GM18861 (cell line): ENCODE measurements at regions not wholly inside any gene's neighbourhood (a gene's known extent, or its start where the extent isn't known, plus 50 kb on each side); places are given as distances from the start of the nearest gene placed in this dataset.
"Not testable (repeated sequence)": the region's sequence is repeated elsewhere in the genome, so short reads cannot be mapped to it uniquely, and the experiment has no call there.

Experiments
- ATAC-seq: cut with Tn5 transposase; IDR thresholded peaks from one replicate; pipeline ENCODE4 v1.9.1; 2021; ENCODE audit not compliant: unreplicated experiment

GRCh38 chr7:66535414-66536329 lies 93.0 kb upstream of the KCTD7 start:
- no peak for ATAC-seq

- ATAC-seq: no peak
Observed at GRCh38 chr7:66537380-66537779, 91.3 kb upstream of the KCTD7 start.

GRCh38 chr7:66537876-66538275 lies 90.8 kb upstream of the KCTD7 start:
- ATAC-seq: no peak

- no peak for ATAC-seq
Observed at GRCh38 chr7:66539264-66539623, 89.4 kb upstream of the KCTD7 start.

- no peak for ATAC-seq
Observed at GRCh38 chr7:66539902-66540375, 88.7 kb upstream of the KCTD7 start.

GRCh38 chr7:66542049-66542448 lies 86.6 kb upstream of the KCTD7 start:
- ATAC-seq: no peak

- ATAC-seq: no peak
Observed at GRCh38 chr7:66542528-66543269, 86.0 kb upstream of the KCTD7 start.

- no peak for ATAC-seq
Observed at GRCh38 chr7:66549466-66549865, 79.2 kb upstream of the KCTD7 start.

- no peak for ATAC-seq
Observed at GRCh38 chr7:66553001-66553400, 75.7 kb upstream of the KCTD7 start.

GRCh38 chr7:66553675-66554074 lies 75.0 kb upstream of the KCTD7 start:
- ATAC-seq: not testable (repeated sequence)

- ATAC-seq: not testable (repeated sequence)
Observed at GRCh38 chr7:66554291-66554690, 74.4 kb upstream of the KCTD7 start.

- not testable (repeated sequence) for ATAC-seq
Observed at GRCh38 chr7:66554842-66555430, 73.7 kb upstream of the KCTD7 start.

GRCh38 chr7:66556177-66556548 lies 72.5 kb upstream of the KCTD7 start:
- no peak for ATAC-seq

GRCh38 chr7:66556549-66557213 lies 72.0 kb upstream of the KCTD7 start:
- no peak for ATAC-seq

- ATAC-seq: no peak
Observed at GRCh38 chr7:66557214-66558200, 71.2 kb upstream of the KCTD7 start.

GRCh38 chr7:66558201-66558641 lies 70.5 kb upstream of the KCTD7 start:
- ATAC-seq: no peak

- no peak for ATAC-seq
Observed at GRCh38 chr7:66558660-66559465, 69.8 kb upstream of the KCTD7 start.

GRCh38 chr7:66564045-66564444 lies 64.6 kb upstream of the KCTD7 start:
- no peak for ATAC-seq

- ATAC-seq: not testable (repeated sequence)
Observed at GRCh38 chr7:66570179-66570578, 58.5 kb upstream of the KCTD7 start.
